HCT116 (cell line): ENCODE measurements at regions not wholly inside any gene's neighbourhood (a gene's known extent, or its start where the extent isn't known, plus 50 kb on each side); places are given as distances from the start of the nearest gene placed in this dataset.

ENCODE experiments used
- JUND ChIP-seq: IDR thresholded peaks from 2 replicates; pipeline ENCODE4 v1.6.1; 2012
- POLR2A ChIP-seq: IDR thresholded peaks from 2 replicates; pipeline ENCODE4 v1.7.0; 2011; ENCODE audit warnings: borderline replicate concordance; ENCODE audit not compliant: insufficient read depth, insufficient read length; ENCODE audit errors: extremely low read depth

DNA sequence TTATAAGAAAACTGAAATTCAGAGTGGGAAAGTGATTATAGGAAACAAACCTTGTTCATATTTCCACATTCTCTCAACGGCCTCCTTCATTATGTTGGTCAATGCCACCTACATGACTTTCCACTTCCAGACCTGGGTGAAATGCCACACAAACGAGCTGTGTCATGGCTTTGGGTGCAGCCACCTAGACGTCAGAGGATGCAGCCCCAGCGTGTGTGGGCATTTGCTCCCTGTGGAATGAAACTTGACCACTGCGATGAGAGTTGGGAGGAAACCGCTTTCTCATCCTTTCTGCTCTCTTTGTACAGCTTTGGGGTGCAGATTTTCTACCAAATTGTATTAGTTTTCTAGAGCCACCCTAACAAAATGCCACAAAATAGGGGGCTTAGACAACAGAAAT is 291.0 kb downstream of the CYRIA start:
- no peak for TF ChIP-seq POLR2A
- TF ChIP-seq JUND, result no peak
